H1 (cell line): ENCODE measurements at regions not wholly inside any gene's neighbourhood (a gene's known extent, or its start where the extent isn't known, plus 50 kb on each side); places are given as distances from the start of the nearest gene placed in this dataset.

ENCODE experiments used
- BACH1 ChIP-seq: IDR thresholded peaks from 2 replicates; pipeline ENCODE4 v1.6.1; 2012; ENCODE audit warnings: low read length, improper control_type of control experiment
- CBX5 ChIP-seq: fragments of 300-800, 300-1000 bp; sonication (generic); IDR thresholded peaks from 2 replicates; pipeline ENCODE4 v1.7.1; 2016; ENCODE audit warnings: antibody characterized with exemption, low read length, low read depth
- CHD2 ChIP-seq: IDR thresholded peaks from 2 replicates; pipeline ENCODE4 v1.6.1; 2012; ENCODE audit warnings: low read length, improper control_type of control experiment
- CHD7 ChIP-seq: fragments of 300-600 bp; sonication (generic); IDR thresholded peaks from 2 replicates; pipeline ENCODE4 v1.7.1; 2012; ENCODE audit warnings: low read length, moderate library complexity, mild to moderate bottlenecking, inconsistent platforms; ENCODE audit not compliant: insufficient replicate concordance
- EGR1 ChIP-seq: IDR thresholded peaks from 2 replicates; pipeline ENCODE4 v1.6.1; 2011; ENCODE audit warnings: low read depth, low read length, borderline replicate concordance
- MAFK ChIP-seq: IDR thresholded peaks from 2 replicates; pipeline ENCODE4 v1.6.1; 2012; ENCODE audit warnings: low read depth, mild to moderate bottlenecking, improper control_type of control experiment, low read length
- RNF2 ChIP-seq: fragments of 200-900, 300-1000 bp; sonication (generic); IDR thresholded peaks from 2 replicates; pipeline ENCODE4 v1.7.1; 2016; ENCODE audit warnings: borderline replicate concordance, low read depth, mild to moderate bottlenecking, antibody characterized with exemption, low read length; ENCODE audit not compliant: poor library complexity, severe bottlenecking; ENCODE audit errors: missing control alignments
- TF ChIP-seq, protein P1 (sequence below): IDR thresholded peaks from 2 replicates; pipeline ENCODE4 v1.6.1; 2012; ENCODE audit warnings: inconsistent platforms

DNA sequence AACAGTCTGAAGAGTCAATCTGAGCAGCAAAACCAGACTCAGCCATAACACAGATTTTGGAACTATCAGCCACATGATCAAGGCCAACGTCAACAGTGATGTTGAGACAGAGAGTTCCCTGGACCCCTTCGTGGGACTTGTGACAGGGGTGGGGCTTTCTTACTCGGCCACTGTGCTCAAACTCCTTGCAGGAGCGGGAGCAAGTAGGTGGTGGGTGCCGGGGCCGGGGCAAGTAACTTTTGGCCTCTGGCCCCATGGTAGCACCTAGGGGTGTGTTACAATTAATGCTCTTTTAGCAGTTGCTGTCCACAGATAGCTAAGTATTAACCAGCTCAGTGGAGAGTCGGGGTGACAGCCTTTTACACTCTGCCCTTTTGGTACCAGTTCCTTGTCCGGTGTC lies 384.4 kb downstream of the NUAK1 start (continued):
- TF ChIP-seq CHD7 (no peak), BACH1 (no peak), RNF2 (no peak), MAFK (no peak), CHD2 (no peak), CBX5 (no peak), EGR1 (no peak)
- TF ChIP-seq, protein P1, sequence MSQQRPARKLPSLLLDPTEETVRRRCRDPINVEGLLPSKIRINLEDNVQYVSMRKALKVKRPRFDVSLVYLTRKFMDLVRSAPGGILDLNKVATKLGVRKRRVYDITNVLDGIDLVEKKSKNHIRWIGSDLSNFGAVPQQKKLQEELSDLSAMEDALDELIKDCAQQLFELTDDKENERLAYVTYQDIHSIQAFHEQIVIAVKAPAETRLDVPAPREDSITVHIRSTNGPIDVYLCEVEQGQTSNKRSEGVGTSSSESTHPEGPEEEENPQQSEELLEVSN = no peak
